HEK293 (cell line): ENCODE measurements at regions not wholly inside any gene's neighbourhood (a gene's known extent, or its start where the extent isn't known, plus 50 kb on each side); places are given as distances from the start of the nearest gene placed in this dataset.
A peak's percentile ranks its signal among the peaks of the same experiment; 100 is the strongest.

Source experiments
- CTCF ChIA-PET: fragments of 350-600 bp; formaldehyde crosslinking; extraction: SDS; loops from one replicate; lab custom pipeline; 2021; ENCODE audit warnings: antibody characterized with exemption; lab: Yijun Ruan, JAX
- POLR2A ChIA-PET: fragments of 300-600 bp; formaldehyde crosslinking; extraction: SDS; loops from one replicate; lab custom pipeline; 2020; ENCODE audit warnings: antibody characterized with exemption, inconsistent platforms; lab: Yijun Ruan, JAX
- H3K27ac ChIP-seq: fragments of 200-500 bp; sonication (Bioruptor generic); 2 replicates; pipeline ENCODE4 v1.5.1; 2014; ENCODE audit warnings: low read depth, low read length, control low read depth, inconsistent platforms; ENCODE audit errors: extremely low read depth
- H3K36me3 ChIP-seq, 2 experiments: fragments of 200-500 bp in 1 of 2; sonication (Bioruptor generic) in 1 of 2; 1 replicate in 1 of 2; 2 replicates in 1 of 2; pipeline ENCODE4 v1.5.1; 2014 to 2017; ENCODE audit warnings: inconsistent platforms in 2 of 2, low read length in 2 of 2; ENCODE audit not compliant: control insufficient read depth in 2 of 2, insufficient read depth in 1 of 2
- H3K4me1 ChIP-seq: fragments of 200-500 bp; sonication (Bioruptor generic); 2 replicates; pipeline ENCODE4 v1.5.1; 2014; ENCODE audit warnings: mild to moderate bottlenecking, low read length, inconsistent platforms; ENCODE audit not compliant: control insufficient read depth, insufficient read depth
- H3K4me3 ChIP-seq: 2 replicates; pipeline ENCODE4 v1.5.1; 2011; ENCODE audit warnings: low read depth, mild to moderate bottlenecking, control low read depth, low read length, moderate library complexity
- H3K9me3 ChIP-seq: fragments of 200-500 bp; sonication (Bioruptor generic); 2 replicates; pipeline ENCODE4 v1.5.1; 2014; ENCODE audit warnings: low read depth, low read length, inconsistent platforms; ENCODE audit not compliant: control insufficient read depth, insufficient read depth
- CTCF ChIP-seq: fragments of 450-650 bp; formaldehyde crosslinking; IDR thresholded peaks from 2 replicates; pipeline ENCODE4 v1.5.1; 2016; ENCODE audit warnings: missing biosample characterization, missing genetic modification characterization
- FEZF1 ChIP-seq: fragments of 450-650 bp; formaldehyde crosslinking; IDR thresholded peaks from 2 replicates; pipeline ENCODE4 v1.5.1; 2016; ENCODE audit warnings: missing biosample characterization, missing genetic modification characterization
- IKZF3 ChIP-seq: fragments of 450-650 bp; IDR thresholded peaks from 2 replicates; pipeline ENCODE4 v1.5.0; 2018; ENCODE audit warnings: missing biosample characterization, mild to moderate bottlenecking, missing genetic modification characterization, moderate library complexity
- KLF7 ChIP-seq: fragments of 450-650 bp; formaldehyde crosslinking; IDR thresholded peaks from 2 replicates; pipeline ENCODE4 v1.5.1; 2016; ENCODE audit warnings: missing biosample characterization, missing genetic modification characterization, borderline replicate concordance
- WT1 ChIP-seq: fragments of 450-650 bp; formaldehyde crosslinking; IDR thresholded peaks from 2 replicates; pipeline ENCODE4 v1.5.1; 2016; ENCODE audit warnings: missing biosample characterization, missing genetic modification characterization
- ZNF175 ChIP-seq: fragments of 450-650 bp; formaldehyde crosslinking; IDR thresholded peaks from 2 replicates; pipeline ENCODE4 v1.5.1; 2016; ENCODE audit warnings: missing biosample characterization, missing genetic modification characterization
- ZNF223 ChIP-seq: fragments of 450-650 bp; formaldehyde crosslinking; IDR thresholded peaks from 2 replicates; pipeline ENCODE4 v1.5.1; 2016; ENCODE audit warnings: missing biosample characterization, missing genetic modification characterization
- ZNF335 ChIP-seq: fragments of 450-650 bp; formaldehyde crosslinking; conservative IDR thresholded peaks from 2 replicates; pipeline ENCODE4 v1.5.1; 2016; ENCODE audit warnings: missing biosample characterization, missing genetic modification characterization
- ZNF350 ChIP-seq: fragments of 450-650 bp; formaldehyde crosslinking; IDR thresholded peaks from 2 replicates; pipeline ENCODE4 v1.5.0; 2017; ENCODE audit warnings: missing biosample characterization, mild to moderate bottlenecking, missing genetic modification characterization
- ZNF513 ChIP-seq: fragments of 450-650 bp; IDR thresholded peaks from 2 replicates; pipeline ENCODE4 v1.5.1; 2018; ENCODE audit warnings: missing biosample characterization, missing genetic modification characterization
- ZNF544 ChIP-seq: fragments of 450-650 bp; formaldehyde crosslinking; IDR thresholded peaks from 2 replicates; pipeline ENCODE4 v1.5.0; 2017; ENCODE audit warnings: missing biosample characterization, missing genetic modification characterization
- ZNF596 ChIP-seq: fragments of 450-650 bp; IDR thresholded peaks from 2 replicates; pipeline ENCODE4 v1.5.0; 2018; ENCODE audit warnings: missing biosample characterization, mild to moderate bottlenecking, missing genetic modification characterization, moderate library complexity
- ZNF843 ChIP-seq: fragments of 450-650 bp; formaldehyde crosslinking; IDR thresholded peaks from 2 replicates; pipeline ENCODE4 v1.5.1; 2016; ENCODE audit warnings: missing biosample characterization, missing genetic modification characterization
- ZSCAN5A ChIP-seq: fragments of 450-650 bp; formaldehyde crosslinking; IDR thresholded peaks from 2 replicates; pipeline ENCODE4 v1.5.1; 2016; ENCODE audit warnings: missing biosample characterization, missing genetic modification characterization

GRCh38 chr3:124591699-124592098 lies 138.6 kb upstream of the UMPS start:
- Histone ChIP-seq H3K4me1 (no peaks in the 10 kb centered on the region), H3K27ac (no peak overlapping the region), H3K36me3 (no peaks in the 10 kb centered on the region), H3K9me3 (no peaks in the 10 kb centered on the region), H3K4me3 (no peak overlapping the region)
- POLR2A ChIA-PET: no interaction called here
- CTCF ChIA-PET: no interaction called here
- no peak for TF ChIP-seq FEZF1 (tag by site-specific recombination)
- TF ChIP-seq ZSCAN5A (tag by site-specific recombination): no peak

- peak; percentile 42 for TF ChIP-seq ZNF335 (tag by site-specific recombination)
- no peak for TF ChIP-seq ZNF350 (tag by site-specific recombination)
- TF ChIP-seq ZNF596: no peak
- TF ChIP-seq ZNF544 (tag by site-specific recombination): no peak
- no peak overlapping the region for H3K27ac ChIP-seq
- ChIA-PET CTCF (interaction anchor here (0.6 kb wide), 1 partner anchor 941 kb away, joined by 3 read pairs; no protein-coding TSS in a partner anchor), POLR2A (no interaction called here)
- H3K9me3 ChIP-seq: no peaks in the 10 kb centered on the region
- H3K4me3 ChIP-seq: no peak overlapping the region
- no peaks in the 10 kb centered on the region for H3K4me1 ChIP-seq
- H3K36me3 ChIP-seq: no peaks in the 10 kb centered on the region
Measured at GRCh38 chr3:124592658-124593441, 137.4 kb upstream of the UMPS start.

- CTCF ChIA-PET: interaction anchor here (0.6 kb wide), 1 partner anchor 941 kb away, joined by 3 read pairs; no protein-coding TSS in a partner anchor
- POLR2A ChIA-PET: no interaction called here
Measured at GRCh38 chr3:124593442-124593829, 136.8 kb upstream of the UMPS start.

GRCh38 chr3:124594581-124594980 lies 135.7 kb upstream of the UMPS start:
- Histone ChIP-seq H3K27ac (no peak overlapping the region), H3K4me1 (no peaks in the 10 kb centered on the region), H3K4me3 (no peak overlapping the region), H3K36me3 (no peaks in the 10 kb centered on the region), H3K9me3 (no peaks in the 10 kb centered on the region)
- ChIA-PET POLR2A (no interaction called here), CTCF (interaction anchor here (0.7 kb wide), 1 partner anchor 139 kb away, joined by 3 read pairs; no protein-coding TSS in a partner anchor)
- TF ChIP-seq ZNF843 (tag by site-specific recombination) (no peak), ZNF513 (tag by site-specific recombination) (no peak), CTCF (tag by site-specific recombination) (no peak), ZNF223 (tag by site-specific recombination) (no peak)

More at GRCh38 chr3:124593442-124593829, 136.8 kb upstream of the UMPS start:
- Histone ChIP-seq H3K4me1 (no peaks in the 10 kb centered on the region), H3K4me3 (no peak overlapping the region), H3K9me3 (no peaks in the 10 kb centered on the region), H3K36me3 (no peaks in the 10 kb centered on the region), H3K27ac (no peak overlapping the region)
- TF ChIP-seq KLF7 (tag by site-specific recombination): no peak
- TF ChIP-seq ZNF175 (tag by site-specific recombination): no peak
- TF ChIP-seq WT1 (tag by site-specific recombination): no peak
- no peak for TF ChIP-seq IKZF3
